GM19238 (cell line): ENCODE measurements at regions not wholly inside any gene's neighbourhood (a gene's known extent, or its start where the extent isn't known, plus 50 kb on each side); places are given as distances from the start of the nearest gene placed in this dataset.
"Not testable (repeated sequence)": the region's sequence is repeated elsewhere in the genome, so short reads cannot be mapped to it uniquely, and the experiment has no call there.

Experiments used
- DNase-seq: peaks from one replicate; pipeline ENCODE4 v3.0.0; 2011; ENCODE audit warnings: low spot score; ENCODE audit not compliant: insufficient read length

DNA sequence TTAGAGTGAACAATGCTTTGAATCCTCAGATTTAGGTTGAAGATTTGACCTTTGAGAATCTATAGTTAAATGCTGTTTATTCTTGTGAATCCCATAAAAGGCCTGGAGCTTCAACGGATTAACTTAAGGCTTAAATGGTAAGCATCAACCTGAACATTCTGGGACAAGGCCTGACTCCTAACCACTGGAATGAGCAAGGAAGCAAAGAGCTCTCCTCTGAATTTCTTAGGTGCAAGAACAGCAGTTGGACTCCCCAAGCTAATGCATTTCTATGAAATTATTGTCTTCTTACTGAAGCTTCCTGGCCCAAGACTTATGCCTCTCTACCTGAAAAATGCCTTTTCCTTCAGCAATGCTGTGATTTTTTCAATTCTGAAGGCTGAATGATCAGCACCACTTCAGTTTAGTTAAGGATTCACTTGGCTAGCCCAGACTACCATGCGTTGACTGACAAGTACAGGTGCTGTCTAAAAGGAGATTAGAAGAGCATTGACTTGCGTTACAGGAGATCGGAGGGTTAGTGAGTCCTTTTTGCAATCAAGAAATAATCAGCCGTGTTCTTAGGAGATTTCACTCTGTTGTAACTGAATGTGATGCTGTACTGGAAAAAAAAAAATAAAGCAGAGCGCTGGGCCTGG, 178.5 kb downstream of the ZC3H11B start:
- no peak for DNase-seq

DNA sequence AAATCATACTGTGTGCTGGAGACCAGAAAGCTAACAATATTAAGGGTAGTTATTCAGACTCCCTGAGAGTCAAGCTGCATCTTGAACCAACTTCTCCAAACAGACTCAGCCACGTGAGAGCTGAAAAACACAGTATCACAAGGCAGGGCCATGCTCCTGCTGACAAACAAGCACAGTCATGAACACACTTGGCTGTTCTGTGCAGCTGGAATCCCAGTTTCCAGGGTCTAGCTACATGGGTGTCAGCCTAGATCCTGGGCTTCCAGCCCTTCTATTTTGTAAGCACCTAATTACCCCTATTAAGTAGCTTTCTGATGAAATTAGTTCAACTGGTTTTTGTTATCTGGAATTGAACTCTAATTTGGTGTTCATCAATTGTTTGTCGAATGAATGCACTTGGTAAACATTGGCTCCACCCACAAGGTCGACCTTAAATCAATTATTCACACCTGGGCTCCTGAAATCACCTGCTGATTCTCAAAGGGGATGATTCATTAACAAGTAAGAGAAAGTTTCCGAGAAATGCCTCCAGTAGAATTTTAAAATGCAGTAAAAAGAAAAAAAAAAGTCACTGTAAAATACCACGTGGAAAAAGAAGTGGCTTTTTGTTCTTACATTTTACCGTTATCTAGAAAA, 179.3 kb downstream of the ZC3H11B start:
- DNase-seq, result no peak

DNA sequence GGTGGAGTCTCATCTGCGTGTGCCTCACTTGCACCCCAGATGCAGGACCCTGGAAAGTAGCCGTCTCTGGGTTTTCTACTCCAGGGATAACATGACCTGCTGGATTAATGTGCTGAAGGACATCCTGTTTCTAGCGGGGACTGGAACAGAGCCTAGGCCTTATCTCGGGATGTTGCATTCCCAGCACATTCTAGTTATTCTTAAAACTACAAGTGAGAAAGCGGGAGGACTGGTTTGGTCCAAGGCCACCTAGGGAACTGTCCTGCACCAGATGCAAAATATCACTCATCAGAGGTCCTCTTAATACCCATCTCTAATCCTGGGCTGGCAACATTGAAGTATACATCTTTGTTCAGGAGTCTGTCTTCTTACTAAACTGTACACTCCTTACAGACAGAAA, 179.9 kb downstream of the ZC3H11B start:
- DNase-seq, result no peak

DNA sequence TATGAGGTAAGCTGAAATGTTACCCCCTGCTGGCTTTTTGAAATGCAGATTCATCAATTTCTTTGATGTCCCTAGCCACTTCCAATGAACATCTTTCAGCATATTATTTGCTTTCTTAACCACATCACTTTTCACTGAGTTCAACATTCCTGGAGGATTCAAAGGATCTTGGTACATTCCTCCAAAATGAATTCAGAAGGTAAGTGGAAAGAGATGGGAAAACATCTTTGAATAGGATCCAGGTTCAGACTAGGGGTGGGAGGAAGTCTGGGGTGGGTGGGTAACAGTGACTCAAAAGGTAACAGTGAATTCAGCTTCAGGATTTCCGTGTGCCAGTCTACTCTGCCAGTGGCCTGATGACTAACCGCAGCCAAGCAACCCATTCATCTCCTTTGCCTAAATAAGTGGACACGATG, 180.7 kb downstream of the ZC3H11B start:
- no peak for DNase-seq

DNA sequence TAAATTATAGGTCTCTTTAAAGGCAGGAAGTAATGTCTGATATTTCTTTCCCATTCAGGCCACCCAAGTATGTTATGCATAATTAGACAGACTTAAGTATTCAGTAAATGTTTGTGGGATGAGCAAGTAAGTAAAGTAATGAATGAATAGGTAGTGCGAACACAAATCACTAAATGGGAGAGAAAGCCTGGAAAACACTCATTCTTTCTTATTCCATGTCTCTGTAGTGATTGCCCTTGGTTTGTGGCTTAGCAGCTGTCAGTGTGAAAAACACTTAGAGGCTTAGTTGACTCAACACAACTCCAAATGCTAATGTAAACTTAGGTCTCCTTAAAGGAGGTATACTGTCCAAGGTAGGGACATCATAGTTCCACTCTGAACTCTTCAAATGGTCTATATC, 182.5 kb downstream of the ZC3H11B start:
- no peak for DNase-seq

DNA sequence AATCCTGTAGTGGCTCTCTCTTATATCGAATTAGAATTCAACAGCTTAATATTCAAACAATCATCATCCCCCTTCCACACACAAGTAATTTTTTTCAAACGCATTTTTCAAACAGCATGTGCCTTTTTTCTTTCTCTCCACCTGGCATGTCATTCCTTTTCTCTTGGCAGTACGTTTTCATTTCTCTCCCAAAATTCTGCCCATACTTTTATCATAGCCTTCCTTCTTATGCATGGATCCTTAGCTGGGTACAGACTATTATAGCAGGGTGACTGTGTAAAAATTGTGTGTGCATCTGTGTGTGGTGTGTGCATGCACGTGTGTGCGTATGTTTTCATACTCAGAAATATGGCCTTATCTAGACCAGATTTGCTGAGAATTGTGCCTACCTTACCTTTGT, 184.3 kb downstream of the ZC3H11B start:
- DNase-seq, result no peak

DNA sequence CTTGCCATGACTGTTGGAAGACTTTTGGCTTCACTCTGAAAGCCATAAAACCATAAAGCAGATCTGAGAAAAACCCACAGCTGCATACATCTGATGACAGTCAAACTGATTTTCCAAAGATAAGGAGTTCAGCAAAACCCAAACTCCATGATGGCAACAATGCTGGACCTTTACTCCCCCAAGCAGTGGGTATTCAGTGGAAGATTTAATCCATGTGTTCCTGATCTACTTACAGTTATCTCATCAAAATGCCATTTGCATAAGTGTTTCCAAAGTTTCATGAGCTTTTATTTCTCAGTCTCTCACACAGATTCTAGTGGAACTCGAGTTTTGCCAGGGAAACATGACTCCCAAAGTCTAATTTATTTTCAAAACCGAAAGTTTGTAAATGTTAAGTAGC, 184.9 kb downstream of the ZC3H11B start:
- no peak for DNase-seq

DNA sequence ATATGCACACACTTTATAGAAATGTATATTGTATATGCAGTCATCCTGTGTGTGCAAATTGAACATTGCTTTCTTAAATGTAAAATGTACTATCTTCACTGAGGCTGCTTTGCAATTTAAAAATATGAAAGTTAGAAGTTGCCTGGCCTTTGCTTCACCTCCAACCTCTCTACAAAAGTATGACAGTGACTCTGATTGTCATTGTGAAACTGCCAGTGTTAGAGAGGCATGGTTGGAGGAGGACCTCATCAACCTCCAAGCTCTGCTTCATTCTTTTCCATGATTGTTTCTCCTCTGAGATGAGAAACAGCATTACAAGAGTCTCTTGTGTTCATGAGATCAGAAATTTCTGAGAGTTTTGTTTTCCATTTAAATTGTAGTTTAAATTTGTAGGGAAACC, 185.5 kb downstream of the ZC3H11B start:
- no peak for DNase-seq

DNA sequence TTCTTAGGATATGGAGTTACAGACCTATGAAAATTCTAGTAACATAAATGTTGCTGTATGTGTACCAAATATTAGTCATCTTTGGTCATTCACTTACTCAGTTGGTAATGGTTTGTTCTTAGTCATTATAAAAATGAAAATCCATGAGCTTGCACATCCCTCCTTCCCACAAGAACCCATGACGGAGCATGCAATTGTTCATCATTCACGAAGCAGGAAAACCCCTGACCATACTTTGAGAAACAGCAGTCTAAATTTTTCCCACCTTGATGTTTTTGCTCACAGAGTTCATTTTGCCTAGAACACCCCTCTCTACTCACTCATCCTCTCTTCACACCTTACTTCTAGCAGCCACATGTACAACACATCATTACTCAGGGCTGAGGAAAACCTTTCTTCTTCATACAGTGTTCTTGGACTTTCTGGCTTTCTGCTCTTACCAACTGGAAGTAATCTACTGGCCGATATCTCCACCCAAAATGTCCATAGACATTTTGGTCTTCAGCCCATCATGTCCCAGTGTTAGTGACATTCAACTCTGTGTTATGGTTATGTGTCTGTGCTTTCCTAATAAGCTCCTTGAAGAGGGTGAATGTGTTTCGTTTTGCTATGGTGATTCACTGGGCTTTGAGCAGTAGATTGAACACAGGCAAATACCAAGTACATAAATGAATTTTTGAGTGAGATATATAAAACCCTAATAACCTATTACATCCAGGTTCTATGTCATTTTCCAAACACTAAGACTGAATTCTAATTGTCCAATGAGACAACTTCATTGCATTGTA, 189.9 kb downstream of the ZC3H11B start:
- DNase-seq, result no peak

DNA sequence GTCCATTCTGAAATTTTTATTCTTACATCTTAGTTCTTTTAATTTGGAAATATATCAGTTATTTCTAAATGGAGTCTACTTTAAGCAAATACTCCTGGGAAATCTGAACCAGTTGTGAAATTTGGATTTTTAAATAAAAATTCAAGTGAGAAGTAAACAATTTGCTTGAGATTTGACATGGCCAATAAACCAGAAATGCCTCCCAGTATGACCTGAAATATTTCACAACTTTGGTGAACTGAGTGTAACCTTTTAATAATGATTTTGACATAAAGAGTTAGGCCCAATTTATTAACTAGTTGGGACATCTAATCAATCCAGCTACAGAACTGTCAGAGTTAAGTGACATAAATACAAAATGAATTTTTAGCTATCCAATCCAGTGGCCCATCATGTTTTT, 192.0 kb downstream of the ZC3H11B start:
- no peak for DNase-seq

DNA sequence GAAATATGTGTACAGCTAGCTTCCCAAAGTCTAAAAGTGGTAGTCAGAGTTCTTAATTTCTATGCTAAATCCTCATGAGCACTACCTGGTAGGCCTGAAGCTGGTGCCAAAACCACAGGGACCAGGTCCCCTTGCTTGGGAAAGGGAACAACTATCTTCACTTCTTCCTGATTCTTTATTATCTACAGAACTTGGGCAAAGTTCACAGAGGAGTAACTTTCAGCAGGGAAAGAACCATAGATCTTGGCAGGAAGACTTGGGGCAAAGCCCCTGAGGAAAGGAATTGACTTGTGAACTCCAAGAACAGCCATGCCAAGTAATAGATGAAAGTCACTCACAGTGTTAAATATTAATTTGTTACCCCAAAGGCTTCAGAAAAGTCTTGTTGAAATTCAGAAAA, 193.0 kb downstream of the ZC3H11B start:
- no peak for DNase-seq

DNA sequence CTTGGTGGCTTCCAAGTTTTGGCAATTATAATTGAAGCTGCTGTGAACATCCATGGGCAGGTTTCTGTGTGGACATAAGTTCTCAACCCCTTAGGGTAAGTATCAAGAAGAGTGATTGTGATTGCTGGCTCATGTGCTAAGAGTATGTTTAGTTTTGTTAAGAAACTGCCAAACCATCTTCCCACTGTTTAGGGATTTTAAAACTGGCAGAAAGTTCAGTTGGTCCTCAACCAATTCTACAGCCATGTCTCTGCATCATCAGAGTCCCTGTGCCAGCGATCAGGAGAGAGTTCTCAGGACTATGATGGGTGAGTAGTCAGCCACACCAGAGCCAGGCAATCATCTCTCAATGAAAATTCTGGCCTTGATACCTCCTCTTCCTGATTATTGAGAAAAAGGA, 193.8 kb downstream of the ZC3H11B start:
- DNase-seq, result no peak

DNA sequence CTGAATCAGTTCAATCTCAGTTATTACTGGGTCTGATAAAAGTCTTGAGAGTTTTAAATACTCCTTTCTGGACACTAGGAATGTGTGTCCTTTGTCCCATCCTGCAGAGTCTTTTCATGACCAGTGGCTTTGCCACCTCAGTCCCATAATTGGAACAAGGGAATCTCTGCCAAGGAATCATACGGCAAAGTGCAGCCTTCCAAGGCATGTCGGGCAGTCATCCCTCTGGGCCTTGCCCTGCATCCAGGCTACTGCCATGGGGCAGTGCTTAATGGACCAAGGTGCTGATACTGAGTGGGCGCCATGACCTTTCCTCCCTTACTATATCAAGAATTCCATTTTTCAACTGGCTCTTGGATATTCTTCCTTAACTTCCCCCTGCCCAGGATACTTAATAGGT, 195.3 kb downstream of the ZC3H11B start:
- DNase-seq, result no peak

DNA sequence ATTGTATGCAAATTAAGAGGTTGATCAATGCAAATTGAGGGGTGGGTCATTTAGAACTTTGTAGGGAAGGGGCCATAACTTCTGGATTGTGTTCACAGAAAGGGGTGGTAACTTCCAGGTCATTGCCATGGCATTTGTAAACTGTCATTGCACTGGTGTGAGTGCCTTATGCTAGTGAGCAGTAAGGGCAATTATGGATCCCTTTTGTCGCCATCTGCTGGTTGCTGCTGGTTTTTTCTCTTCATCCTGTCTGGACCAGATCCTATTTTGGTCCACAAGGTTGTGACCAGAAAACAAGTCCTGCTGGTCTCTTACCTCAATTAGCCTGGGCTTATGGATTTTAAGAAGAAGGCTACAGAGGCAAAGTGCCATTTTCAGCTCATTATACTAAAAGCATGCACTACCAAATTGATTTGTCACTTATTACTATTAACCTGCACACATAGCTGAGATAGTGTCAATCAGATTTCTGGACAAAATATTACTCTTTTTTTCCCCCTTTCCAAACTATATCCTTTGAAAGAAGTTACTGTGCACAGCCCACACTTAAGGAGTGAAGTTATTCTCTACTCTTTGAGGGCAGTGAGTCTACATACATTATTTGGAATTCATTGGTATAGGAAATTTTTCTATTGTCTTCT, 196.2 kb downstream of the ZC3H11B start:
- no peak for DNase-seq

DNA sequence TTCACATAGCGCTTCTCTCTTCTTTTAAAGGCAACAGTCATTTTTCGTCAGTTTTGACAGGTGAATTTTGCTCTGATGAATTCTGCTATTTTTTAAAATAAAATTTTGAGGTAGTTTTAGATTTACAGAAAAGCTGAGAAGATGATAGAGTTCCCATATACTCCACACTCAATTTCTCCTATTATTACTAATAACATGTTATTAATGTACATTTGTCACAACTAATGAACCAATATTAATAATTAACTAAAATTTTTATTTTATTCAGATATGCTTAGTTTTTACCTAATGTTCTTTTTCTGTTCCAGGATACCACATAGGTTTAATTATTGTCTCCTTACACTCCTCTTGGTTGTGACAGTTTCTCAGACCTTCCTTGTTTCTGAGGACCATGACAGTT, 197.0 kb downstream of the ZC3H11B start:
- DNase-seq, result no peak

DNA sequence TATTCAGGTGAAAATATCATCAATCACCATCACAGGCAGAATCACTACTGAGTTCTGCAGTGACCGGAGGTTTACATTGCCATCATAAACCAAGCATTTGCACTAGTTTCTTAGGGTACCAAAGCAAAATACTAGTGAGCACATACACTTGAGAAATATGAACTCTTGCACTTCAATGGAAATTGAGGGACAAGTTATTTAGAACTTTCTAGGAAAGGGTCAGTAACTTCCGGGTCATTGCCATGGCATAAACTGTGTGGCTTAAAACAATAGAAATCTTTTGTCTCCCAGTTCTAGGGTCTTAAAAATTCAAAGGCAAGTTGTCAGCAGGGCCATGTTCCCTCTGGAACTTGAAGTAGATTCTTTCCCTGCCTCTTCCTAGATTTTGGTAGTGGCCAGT, 197.5 kb downstream of the ZC3H11B start:
- no peak for DNase-seq

DNA sequence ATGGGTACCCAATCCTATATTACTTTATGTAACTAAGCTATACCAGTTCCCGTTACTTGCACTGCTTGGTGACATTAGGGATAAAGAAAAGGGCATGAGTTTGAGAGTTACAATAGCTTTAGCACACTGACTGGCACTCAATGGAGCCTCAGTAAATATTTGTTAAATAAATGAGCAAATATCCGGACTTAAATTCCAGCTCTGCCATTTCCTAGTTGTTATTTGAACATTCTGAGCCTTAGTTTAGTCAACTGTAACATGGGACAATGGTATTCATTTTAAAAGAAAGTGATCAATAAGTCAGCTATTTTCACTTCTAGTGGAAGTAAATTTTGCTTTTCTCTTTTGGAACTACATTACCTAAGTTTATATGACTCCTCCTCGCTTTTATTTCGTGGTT, 198.7 kb downstream of the ZC3H11B start:
- DNase-seq, result no peak

DNA sequence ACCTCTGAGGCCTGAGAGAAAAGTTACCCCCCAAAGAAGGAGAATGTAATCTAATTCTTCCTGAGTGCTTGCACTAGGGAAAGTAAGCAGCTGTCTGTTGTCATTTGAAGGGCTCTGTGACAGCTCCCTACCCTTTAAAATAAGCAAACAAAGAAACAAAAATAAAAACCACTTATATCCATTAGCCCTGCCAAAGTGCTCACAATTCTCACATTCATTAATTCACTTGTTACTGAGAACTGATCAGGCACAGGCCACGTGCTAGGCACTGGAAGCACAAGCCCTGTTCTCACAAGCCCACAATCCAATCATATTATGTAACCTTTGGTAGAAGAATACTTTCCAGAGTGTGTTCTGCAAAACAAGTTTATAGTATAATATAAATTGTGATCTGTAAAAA, 199.4 kb downstream of the ZC3H11B start:
- no peak for DNase-seq

DNA sequence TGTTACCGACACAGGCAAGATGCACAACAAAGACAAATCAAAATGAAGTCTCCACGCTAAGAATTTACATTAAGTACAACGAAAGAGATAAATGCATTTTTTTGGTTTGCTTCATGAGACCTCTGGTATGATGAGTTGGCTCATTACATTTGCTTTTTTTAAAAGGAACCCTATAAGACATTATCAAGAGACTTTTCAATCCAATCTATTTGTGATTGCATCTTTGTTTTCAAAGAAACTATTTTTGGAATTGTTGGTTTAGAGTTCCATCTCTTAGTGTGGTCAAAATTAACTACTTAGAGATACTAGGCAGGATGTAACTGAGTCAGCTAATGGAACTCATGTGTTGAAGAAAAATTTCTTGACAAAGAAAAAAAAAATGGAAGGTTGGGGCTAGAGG, 200.1 kb downstream of the ZC3H11B start:
- DNase-seq, result no peak

DNA sequence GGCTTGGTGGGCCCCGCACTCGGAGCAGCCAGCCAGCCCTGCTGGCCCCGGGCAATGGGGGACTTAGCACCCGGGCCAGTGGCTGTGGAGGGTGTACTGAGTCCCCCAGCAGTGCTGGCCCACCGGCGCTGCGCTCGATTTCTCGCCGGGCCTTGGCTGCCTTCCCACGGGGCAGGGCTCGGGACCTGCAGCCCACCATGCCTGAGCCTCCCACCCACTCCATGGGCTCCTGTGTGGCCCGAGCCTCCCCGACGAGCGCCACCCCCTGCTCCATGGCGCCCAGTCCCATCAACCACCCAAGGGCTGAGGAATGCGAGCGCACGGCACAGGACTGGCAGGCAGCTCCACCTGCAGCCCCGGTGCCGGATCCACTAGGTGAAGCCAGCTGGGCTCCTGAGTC, 202.2 kb downstream of the ZC3H11B start:
- DNase-seq, result not testable (repeated sequence)

DNA sequence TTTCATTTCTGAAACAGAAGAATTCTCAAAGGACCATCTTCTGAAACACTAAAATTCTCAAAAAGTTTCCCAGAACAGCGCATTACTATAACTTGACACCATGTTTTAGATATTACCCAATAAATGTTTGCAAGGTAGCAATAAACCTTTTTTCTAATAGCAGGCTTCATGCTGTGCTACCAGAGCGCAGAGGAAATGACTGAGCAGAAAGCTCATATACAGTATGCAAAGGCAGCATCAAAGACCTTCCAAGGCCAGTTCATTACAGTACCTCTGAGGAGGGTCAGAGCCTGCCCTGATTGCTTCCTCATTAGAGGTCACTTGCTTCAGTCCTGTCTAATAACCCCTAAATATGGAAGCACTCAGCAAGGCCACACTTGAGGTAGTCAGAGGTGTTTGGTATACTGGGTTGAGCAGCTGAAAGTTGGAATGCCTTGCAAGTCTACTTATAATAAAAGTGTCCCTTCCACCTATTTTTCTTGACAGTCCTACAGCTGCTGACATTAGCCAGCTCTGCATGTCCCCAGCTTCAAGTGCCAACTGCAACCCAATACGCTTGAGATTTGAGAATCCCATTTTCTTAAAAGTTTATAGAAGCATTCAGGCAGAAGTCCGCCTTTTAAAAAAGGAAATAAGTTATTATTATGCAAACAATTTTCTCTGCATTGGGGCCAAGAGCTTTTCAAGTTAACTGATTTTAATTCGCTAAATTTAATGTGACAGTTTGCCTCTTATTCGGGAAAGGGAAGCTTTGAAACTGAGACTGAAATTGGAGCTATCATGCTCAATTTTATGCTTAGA, 207.2 kb downstream of the ZC3H11B start:
- no peak for DNase-seq
